ENCODE measurements at regions not wholly inside any gene's neighbourhood (a gene's known extent, or its start where the extent isn't known, plus 50 kb on each side); places are given as distances from the start of the nearest gene placed in this dataset.
A peak's percentile ranks its signal among the peaks of the same experiment; 100 is the strongest.

DNA sequence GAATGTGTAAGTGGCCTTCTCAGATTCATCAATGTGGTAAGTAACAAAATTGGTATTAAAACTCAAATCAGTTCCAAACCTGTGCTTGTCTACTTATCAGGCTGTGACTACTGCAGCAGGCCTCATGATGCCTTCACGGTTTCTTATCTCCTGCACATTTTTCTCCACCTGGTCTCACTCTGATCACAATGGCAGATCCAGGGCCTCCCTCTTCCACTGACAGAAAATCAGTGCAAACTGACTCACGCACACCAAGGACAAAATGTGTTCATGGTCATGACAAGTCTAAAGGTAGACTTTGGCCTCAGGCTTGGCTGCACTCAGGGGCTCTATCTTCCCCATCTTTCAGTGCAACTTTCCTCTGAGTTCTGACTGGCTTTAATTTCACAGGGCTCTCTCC, 56.7 kb upstream of the ATP1A1 start (continued):
- TF ChIP-seq, protein P1, sequence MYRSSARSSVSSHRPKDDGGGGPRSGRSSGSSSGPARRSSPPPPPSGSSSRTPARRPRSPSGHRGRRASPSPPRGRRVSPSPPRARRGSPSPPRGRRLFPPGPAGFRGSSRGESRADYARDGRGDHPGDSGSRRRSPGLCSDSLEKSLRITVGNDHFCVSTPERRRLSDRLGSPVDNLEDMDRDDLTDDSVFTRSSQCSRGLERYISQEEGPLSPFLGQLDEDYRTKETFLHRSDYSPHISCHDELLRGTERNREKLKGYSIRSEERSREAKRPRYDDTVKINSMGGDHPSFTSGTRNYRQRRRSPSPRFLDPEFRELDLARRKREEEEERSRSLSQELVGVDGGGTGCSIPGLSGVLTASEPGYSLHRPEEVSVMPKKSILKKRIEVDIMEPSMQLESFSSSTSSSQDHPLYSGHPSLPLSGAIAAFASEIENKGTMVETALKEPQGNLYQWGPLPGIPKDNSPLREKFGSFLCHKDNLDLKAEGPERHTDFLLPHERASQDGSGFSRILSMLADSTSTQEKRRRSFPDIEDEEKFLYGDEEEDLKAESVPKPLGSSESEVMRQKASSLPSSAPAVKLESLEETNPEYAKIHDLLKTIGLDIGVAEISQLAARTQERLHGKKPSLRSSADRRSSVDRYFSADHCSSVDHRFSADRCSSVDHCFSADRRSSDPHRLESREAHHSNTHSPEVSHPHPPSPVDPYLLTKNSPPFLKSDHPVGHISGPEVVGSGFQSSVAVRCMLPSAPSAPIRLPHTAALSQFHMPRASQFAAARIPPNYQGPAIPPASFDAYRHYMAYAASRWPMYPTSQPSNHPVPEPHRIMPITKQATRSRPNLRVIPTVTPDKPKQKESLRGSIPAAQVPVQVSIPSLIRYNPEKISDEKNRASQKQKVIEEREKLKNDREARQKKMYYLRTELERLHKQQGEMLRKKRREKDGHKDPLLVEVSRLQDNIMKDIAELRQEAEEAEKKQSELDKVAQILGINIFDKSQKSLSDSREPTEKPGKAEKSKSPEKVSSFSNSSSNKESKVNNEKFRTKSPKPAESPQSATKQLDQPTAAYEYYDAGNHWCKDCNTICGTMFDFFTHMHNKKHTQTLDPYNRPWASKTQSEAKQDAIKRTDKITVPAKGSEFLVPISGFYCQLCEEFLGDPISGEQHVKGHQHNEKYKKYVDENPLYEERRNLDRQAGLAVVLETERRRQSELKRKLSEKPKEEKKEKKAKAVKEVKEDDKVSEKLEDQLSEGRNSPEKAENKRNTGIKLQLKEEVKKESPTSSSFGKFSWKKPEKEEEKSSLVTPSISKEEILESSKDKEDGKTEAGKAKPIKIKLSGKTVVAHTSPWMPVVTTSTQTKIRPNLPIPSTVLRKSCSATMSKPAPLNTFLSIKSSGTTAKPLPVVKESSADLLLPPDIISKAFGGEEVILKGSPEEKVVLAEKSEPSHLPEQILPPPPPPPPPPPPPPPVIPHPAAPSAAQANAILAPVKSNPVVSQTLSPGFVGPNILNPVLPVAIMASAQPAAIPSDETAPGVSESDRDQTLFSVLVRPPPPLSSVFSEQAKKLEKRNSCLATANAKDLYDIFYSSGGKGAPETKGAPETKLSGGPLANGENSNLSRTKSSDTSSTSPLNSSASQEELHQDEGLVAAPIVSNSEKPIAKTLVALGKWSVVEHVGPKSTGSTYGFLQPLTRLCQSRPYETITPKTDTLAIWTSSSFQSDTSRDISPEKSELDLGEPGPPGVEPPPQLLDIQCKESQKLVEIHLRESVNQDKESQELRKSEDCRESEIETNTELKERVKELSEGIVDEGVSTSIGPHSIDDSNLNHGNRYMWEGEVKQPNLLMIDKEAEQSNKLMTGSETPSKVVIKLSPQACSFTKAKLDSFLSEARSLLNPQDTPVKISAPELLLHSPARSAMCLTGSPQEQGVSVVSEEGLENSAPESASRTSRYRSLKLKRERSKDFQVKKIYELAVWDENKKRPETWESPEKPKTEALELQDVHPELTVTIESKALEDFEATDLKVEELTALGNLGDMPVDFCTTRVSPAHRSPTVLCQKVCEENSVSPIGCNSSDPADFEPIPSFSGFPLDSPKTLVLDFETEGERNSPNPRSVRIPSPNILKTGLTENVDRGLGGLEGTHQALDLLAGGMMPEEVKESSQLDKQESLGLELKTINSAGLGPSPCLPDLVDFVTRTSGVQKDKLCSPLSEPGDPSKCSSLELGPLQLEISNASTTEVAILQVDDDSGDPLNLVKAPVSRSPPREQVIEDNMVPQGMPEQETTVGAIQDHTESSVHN (CRISPR knock-in tag; IDR thresholded peaks at IDR 0.05) = no peak
- TF ChIP-seq ZNF20 (CRISPR knock-in tag; IDR thresholded peaks at IDR 0.05) (no peak), PRMT3 (CRISPR knock-in tag; IDR thresholded peaks at IDR 0.05; ENCODE audit: borderline replicate concordance, low read depth) (no peak), JARID2 (CRISPR knock-in tag; IDR thresholded peaks at IDR 0.05; ENCODE audit: insufficient replicate concordance) (no peak), ZNF317 (CRISPR knock-in tag; IDR thresholded peaks at IDR 0.05) (no peak), AKNA (CRISPR knock-in tag; IDR thresholded peaks at IDR 0.05; ENCODE audit: borderline replicate concordance) (no peak), HDAC6 (IDR thresholded peaks at IDR 0.05; ENCODE audit: low read depth, low read length) (no peak), MAFK (conservative IDR thresholded peaks at IDR 0.05 in 1 of 2, IDR thresholded peaks at IDR 0.05 in 1 of 2; ENCODE audit: low read length in 2 of 2) (no peak), TFDP1 (CRISPR knock-in tag; IDR thresholded peaks at IDR 0.05; ENCODE audit: borderline replicate concordance) (no peak), RXRA (CRISPR knock-in tag; IDR thresholded peaks at IDR 0.05) (no peak; the same call in 1 of the 2 replicates), EHMT2 (IDR thresholded peaks at IDR 0.05; ENCODE audit: borderline replicate concordance, low read depth, low read length) (peak; percentile 28; the same call in 1 of the 2 replicates), ZNF549 (CRISPR knock-in tag; IDR thresholded peaks at IDR 0.05) (0 out of 2 replicates have a peak, but pooled peaks have one; percentile 75), HNRNPK (IDR thresholded peaks at IDR 0.05; ENCODE audit: low read depth, low read length, poor library complexity, severe bottlenecking) (no peak), CENPT (CRISPR knock-in tag; IDR thresholded peaks at IDR 0.05; ENCODE audit: low read depth) (no peak)
